Brain pericyte (primary cell): ENCODE measurements at regions not wholly inside any gene's neighbourhood (a gene's known extent, or its start where the extent isn't known, plus 50 kb on each side); places are given as distances from the start of the nearest gene placed in this dataset.

Source experiments
- DNase-seq: peaks from one replicate; pipeline ENCODE4 v3.0.0-alpha.2; 2012; ENCODE audit warnings: low read depth, low spot score

DNA sequence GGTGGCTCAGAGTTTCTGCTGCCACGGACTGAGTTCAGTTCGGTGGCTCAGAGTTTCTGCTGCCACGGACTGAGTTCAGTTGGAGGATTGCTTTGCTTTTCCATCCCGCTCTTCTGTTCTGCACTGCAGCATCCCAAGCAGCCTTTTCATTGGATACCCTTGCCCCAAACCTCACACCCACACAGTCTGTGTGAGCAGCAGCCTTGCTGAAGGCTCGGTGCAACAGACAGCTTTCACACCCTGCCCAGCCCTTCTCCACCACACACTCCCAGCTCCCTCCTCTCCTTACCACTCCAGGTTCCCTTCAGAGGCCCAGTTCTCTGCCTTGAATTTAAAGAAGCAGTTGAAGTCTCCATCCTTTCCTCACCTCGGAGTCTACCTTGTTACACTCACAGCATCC lies 52.5 kb upstream of the CHD6 start:
- no peak for DNase-seq

DNA sequence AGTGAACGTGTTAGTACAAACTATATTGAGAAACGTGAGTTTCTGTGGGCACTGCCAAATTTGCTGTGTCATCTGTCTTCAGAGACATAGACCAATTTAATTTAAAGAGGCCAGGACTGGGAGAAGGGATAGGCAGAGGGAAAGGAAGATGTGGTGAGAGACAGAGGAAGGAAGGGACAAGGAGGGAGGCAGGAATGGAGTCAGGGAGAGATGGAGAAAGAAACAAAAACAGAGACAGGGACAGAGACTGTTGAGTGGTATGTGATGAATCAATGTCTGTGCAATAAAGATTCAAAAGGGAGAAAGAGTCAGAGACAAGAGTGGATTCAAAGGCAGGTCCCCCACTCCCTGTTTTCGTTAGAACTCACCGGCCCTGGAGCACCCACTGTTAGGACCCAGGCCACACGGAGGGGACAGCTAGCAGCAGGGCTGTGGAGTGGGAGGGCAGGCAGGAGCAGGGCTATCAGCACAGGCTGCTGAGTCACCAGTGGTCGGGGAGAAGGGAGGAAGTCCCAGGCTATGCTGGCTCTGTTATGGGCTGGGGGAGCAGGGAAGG lies 51.6 kb upstream of the CHD6 start:
- DNase-seq = no peak

DNA sequence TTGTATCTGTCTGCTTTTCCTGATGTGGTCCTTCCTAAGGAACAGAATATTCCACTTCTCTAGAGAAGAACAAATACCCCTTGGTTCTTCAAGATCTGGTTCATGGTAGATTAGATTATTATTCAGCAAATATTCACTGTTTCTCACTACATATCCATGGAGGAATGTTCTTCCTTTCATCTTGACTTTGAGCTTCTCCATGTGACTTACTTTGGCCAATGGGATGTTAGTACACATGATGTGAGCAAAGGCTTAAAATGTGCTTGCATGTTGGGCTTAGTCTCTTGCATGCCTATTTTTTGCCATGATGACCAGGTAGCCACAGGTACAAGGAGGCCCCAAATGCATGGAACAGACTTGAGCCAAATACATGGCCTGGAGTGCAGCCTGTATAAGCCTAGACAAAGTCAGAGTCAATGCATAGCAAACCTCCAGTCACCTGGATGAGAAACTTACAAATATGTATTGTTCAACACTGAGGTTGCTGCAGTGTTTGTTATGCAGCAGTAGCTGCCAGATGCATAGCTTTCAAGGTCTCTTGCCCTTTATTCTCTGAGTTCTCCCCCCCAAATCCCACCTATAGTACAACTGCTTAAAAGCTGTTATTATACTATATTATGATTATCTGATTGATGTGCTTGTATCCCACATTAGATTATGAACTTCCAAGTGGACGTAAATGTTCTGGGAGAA lies 50.0 kb upstream of the CHD6 start:
- no peak for DNase-seq
